K562 (cell line): ENCODE measurements at regions not wholly inside any gene's neighbourhood (a gene's known extent, or its start where the extent isn't known, plus 50 kb on each side); places are given as distances from the start of the nearest gene placed in this dataset.

Experiments used
- ATAC-seq: fragments of 200-7000 bp; cut with Tn5 transposase; 3 replicates; pipeline ENCODE4 v1.9.1; 2020; ENCODE audit warnings: moderate library complexity
- BruUV-seq: library from RNA; stranded (reverse); fragments of 400-500 nt; replicated peaks from 2 replicates; lab custom pipeline; 2021; lab: Mats Ljungman, UMichigan
- CTCF ChIA-PET: fragments of 300-600 bp; formaldehyde crosslinking; extraction: SDS; loops from one replicate; lab custom pipeline; 2021; ENCODE audit warnings: low intra/inter-chr PET ratio; lab: Yijun Ruan, JAX
- POLR2A ChIA-PET: fragments of 300-600, 350-650 bp; sonication (Branson Sonifier 250); formaldehyde crosslinking; extraction: SDS; loops from one replicate; lab custom pipeline; 2021; ENCODE audit warnings: antibody characterized with exemption, inconsistent platforms; lab: Yijun Ruan, JAX
- DNase-seq, 4 experiments: peaks; one replicate each; pipeline versions ENCODE4 v3.0.0 to v3.0.0-alpha.2; 2011 to 2018; ENCODE audit warnings: low spot score in 3 of 4, mixed read lengths in 3 of 4; ENCODE audit errors: extremely low read depth in 1 of 4
- FAIRE-seq: peaks from 2 replicates; lab custom pipeline; 2011; peaks lifted over from hg19 to GRCh38; lab: Jason Lieb, UNC
- H2AFZ ChIP-seq: 2 replicates; pipeline ENCODE4 v1.6.0; 2011; ENCODE audit warnings: low read depth, low read length, control low read depth, inconsistent platforms
- H3K27ac ChIP-seq: fragments of 200-600 bp; 3 replicates; pipeline ENCODE4 v1.8.0; 2011; ENCODE audit warnings: low read depth, mild to moderate bottlenecking, control low read depth, inconsistent platforms, low read length, moderate library complexity, mixed read lengths; ENCODE audit errors: extremely low read depth
- H3K27me3 ChIP-seq, 2 experiments: fragments of 300-600 bp in 1 of 2; 2 replicates in 1 of 2; 3 replicates in 1 of 2; pipeline versions ENCODE4 v1.6.0 to v1.8.0; 2011; ENCODE audit warnings: inconsistent platforms in 2 of 2, low read length in 2 of 2, mild to moderate bottlenecking in 1 of 2, mixed read lengths in 1 of 2, moderate library complexity in 1 of 2; ENCODE audit not compliant: control insufficient read depth in 2 of 2, insufficient read depth in 2 of 2
- H3K36me3 ChIP-seq: fragments of 300-600 bp; 3 replicates; pipeline ENCODE4 v1.8.0; 2011; ENCODE audit warnings: mild to moderate bottlenecking, low read length, inconsistent platforms; ENCODE audit not compliant: control insufficient read depth, insufficient read depth
- H3K4me1 ChIP-seq, 2 experiments: fragments of 200-600 bp in 1 of 2; replicated peaks in 1 of 2; 2 replicates in 1 of 2; 3 replicates in 1 of 2; pipeline versions ENCODE4 v1.5.1 to v1.8.0; 2011; ENCODE audit warnings: inconsistent platforms in 2 of 2, low read length in 2 of 2, mild to moderate bottlenecking in 1 of 2, mixed read lengths in 1 of 2, moderate library complexity in 1 of 2; ENCODE audit not compliant: control insufficient read depth in 2 of 2, insufficient read depth in 2 of 2
- H3K4me2 ChIP-seq: 2 replicates; pipeline ENCODE4 v1.6.1; 2011; ENCODE audit warnings: low read length, control low read depth, inconsistent platforms, mixed read lengths; ENCODE audit not compliant: insufficient read depth
- H3K4me3 ChIP-seq: fragments of 200-600 bp; sonication (generic), shearing (Covaris generic); 2 replicates; pipeline ENCODE4 v1.5.1; 2016; ENCODE audit warnings: control low read depth, inconsistent platforms
- H3K79me2 ChIP-seq: fragments of 200-600 bp; 3 replicates; pipeline ENCODE4 v1.8.0; 2011; ENCODE audit warnings: low read length, inconsistent platforms; ENCODE audit not compliant: control insufficient read depth, insufficient read depth
- H3K9ac ChIP-seq, 2 experiments: 2 replicates each; pipeline versions ENCODE4 v1.6.0 to v1.6.1; 2011; ENCODE audit warnings: low read depth in 2 of 2, low read length in 2 of 2, control low read depth in 1 of 2, inconsistent platforms in 1 of 2, mild to moderate bottlenecking in 1 of 2, mixed read lengths in 1 of 2; ENCODE audit not compliant: insufficient read depth in 1 of 2
- H3K9me1 ChIP-seq: one replicate; pipeline ENCODE4 v1.6.0; 2011; ENCODE audit warnings: inconsistent platforms, mild to moderate bottlenecking, low read length, moderate library complexity; ENCODE audit not compliant: control insufficient read depth, insufficient read depth
- H3K9me3 ChIP-seq: replicated peaks from 2 replicates; pipeline ENCODE4 v1.5.1; 2011; ENCODE audit warnings: low read depth, low read length, inconsistent platforms; ENCODE audit not compliant: control insufficient read depth, insufficient read depth
- H4K20me1 ChIP-seq: replicated peaks from 2 replicates; pipeline ENCODE4 v1.6.1; 2011; ENCODE audit warnings: low read length, inconsistent platforms, mixed read lengths; ENCODE audit not compliant: control insufficient read depth, insufficient read depth
- BRD9 ChIP-seq: fragments of 450-650 bp; IDR thresholded peaks from 2 replicates; pipeline ENCODE4 v1.6.1; 2018; ENCODE audit warnings: low read depth; ENCODE audit not compliant: partially characterized antibody
- FOXK1 ChIP-seq: sonication (generic); formaldehyde crosslinking; IDR thresholded peaks from 2 replicates; pipeline ENCODE4 v1.8.0; 2022; ENCODE audit warnings: missing genetic modification reagents, mild to moderate bottlenecking, borderline replicate concordance
- GATAD2A ChIP-seq: fragments of 450-650 bp; IDR thresholded peaks from 2 replicates; pipeline ENCODE4 v1.6.1; 2017
- LCOR ChIP-seq: sonication (generic); formaldehyde crosslinking; IDR thresholded peaks from 2 replicates; pipeline ENCODE4 v1.8.0; 2022; ENCODE audit warnings: mild to moderate bottlenecking, missing genetic modification reagents
- NBN ChIP-seq: fragments of 450-650 bp; IDR thresholded peaks from 2 replicates; pipeline ENCODE4 v1.6.1; 2016; ENCODE audit warnings: low read depth, mild to moderate bottlenecking
- PML ChIP-seq: IDR thresholded peaks from 2 replicates; pipeline ENCODE4 v1.6.1; 2012; ENCODE audit warnings: low read length, inconsistent platforms
- SIRT6 ChIP-seq: IDR thresholded peaks from one replicate; pipeline ENCODE4 v1.6.1; 2012; ENCODE audit warnings: low read depth, mild to moderate bottlenecking, control low read depth, inconsistent platforms, low read length, moderate library complexity
- SMC3 ChIP-seq: conservative IDR thresholded peaks from 2 replicates; pipeline ENCODE4 v1.6.1; 2011; ENCODE audit warnings: low read depth, low read length, improper control_type of control experiment; ENCODE audit not compliant: insufficient read depth
- TARDBP ChIP-seq: fragments of 450-650 bp; IDR thresholded peaks from 2 replicates; pipeline ENCODE4 v1.6.1; 2016
- ZFP1 ChIP-seq: fragments of 450-650 bp; formaldehyde crosslinking; IDR thresholded peaks from 2 replicates; pipeline ENCODE4 v1.4.0; 2020; ENCODE audit warnings: mild to moderate bottlenecking, mixed read lengths
- ZNF41 ChIP-seq: fragments of 250-450 bp; sonication (Bioruptor Pico); conservative IDR thresholded peaks from 2 replicates; pipeline ENCODE4 v1.4.0; 2020; ENCODE audit warnings: mild to moderate bottlenecking
- whole genome bisulfite sequencing: fragments of 100-300 bp; shearing (Covaris generic); methylation state at CpG from one replicate; pipeline ENCODE4 v1.1.6; 2016; ENCODE audit warnings: low coverage, mixed read lengths; ENCODE audit not compliant: insufficient coverage; ENCODE audit errors: missing lambda C conversion rate; 5-methylcytosine and 5-hydroxymethylcytosine counted together
- in situ Hi-C: fragments of 300-500 bp; cut with MboI; formaldehyde crosslinking; loops from 4 replicates; pipeline ENCODE4 v1.15.0; 2018; ENCODE audit warnings: inconsistent platforms, mixed read lengths
- intact Hi-C: fragments of 100-400 bp; cut with micrococcal nuclease; formaldehyde crosslinking; loops from 2 replicates; pipeline ENCODE4 v1.14.2; 2022
- TF ChIP-seq, protein P1 (sequence below): fragments of 450-650 bp; IDR thresholded peaks from 2 replicates; pipeline ENCODE4 v1.6.1; 2014; ENCODE audit warnings: low read depth, mild to moderate bottlenecking, moderate library complexity, borderline replicate concordance
- TF ChIP-seq, protein P2 (sequence below): fragments of 450-650 bp; IDR thresholded peaks from 2 replicates; pipeline ENCODE4 v1.6.1; 2017; ENCODE audit warnings: antibody characterized with exemption, mild to moderate bottlenecking

DNA sequence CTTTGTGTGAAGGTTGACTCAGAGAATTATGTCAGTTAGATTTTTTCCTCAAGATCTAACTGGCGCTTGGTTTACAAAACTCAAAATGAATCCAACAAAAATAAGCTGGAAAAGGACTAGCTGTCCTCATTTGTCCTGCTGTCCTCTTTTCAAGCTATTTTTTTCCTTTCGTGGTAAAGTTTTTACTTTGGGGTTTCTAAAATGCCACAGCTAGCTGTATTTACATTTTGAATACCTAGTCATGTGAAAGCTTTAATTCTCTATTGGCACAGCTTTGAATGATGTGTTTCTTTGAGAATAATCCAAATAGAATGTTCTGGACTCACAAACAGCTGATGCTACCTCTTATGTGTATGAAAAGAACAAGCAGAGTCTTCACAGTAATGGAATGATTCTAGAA is 673.6 kb upstream of the NR5A2 start (continued):
- no peak for TF ChIP-seq ZNF41 (CRISPR knock-in tag)

DNA sequence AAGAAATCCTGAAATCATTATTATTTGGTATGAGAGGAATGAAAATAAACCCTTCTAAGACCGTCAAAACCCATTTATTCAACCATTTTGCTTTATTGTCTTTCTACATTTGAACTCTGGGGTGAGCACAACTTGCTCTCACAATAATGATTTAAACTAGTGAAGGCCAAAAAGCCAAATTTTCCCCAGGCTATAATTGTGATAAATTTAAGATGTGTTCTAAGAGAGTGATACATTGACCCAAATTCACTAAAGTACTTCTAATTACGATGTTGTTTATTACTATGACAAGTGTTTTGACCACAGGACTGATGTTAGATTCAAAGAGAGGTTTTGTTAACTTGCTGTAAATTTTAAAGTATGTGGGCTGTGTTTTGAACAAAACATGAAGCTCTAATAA is 670.9 kb upstream of the NR5A2 start:
- no TSS peak for BruUV-seq
- H3K4me1 ChIP-seq: no peaks in the 10 kb centered on the region
- H3K4me2 ChIP-seq: no peak overlapping the region
- H3K9me3 ChIP-seq: no peaks in the 10 kb centered on the region; the same call in 1 of the 2 replicates
- H3K9ac ChIP-seq: no peak overlapping the region
- intact Hi-C loops: no loop called here
- no peak for DNase-seq
- no peaks in the 10 kb centered on the region for H3K36me3 ChIP-seq
- H3K4me3 ChIP-seq: no peak overlapping the region
- no peak for FAIRE-seq
- POLR2A ChIA-PET: no interaction called here
- 0% methylated on average over 2 of the region's 2 CpGs for WGBS
- in situ Hi-C loops: no loop called here
- no peak for ATAC-seq
- H4K20me1 ChIP-seq: no peaks in the 10 kb centered on the region
- no peak overlapping the region for H3K27ac ChIP-seq
- no peak overlapping the region for H2AFZ ChIP-seq
- no peaks in the 10 kb centered on the region for H3K9me1 ChIP-seq
- H3K27me3 ChIP-seq: no peaks in the 10 kb centered on the region
- CTCF ChIA-PET: no interaction called here
- no peaks in the 10 kb centered on the region for H3K79me2 ChIP-seq
- TF ChIP-seq TARDBP: no peak
- TF ChIP-seq SIRT6: no peak
- TF ChIP-seq FOXK1 (CRISPR knock-in tag): no peak
- TF ChIP-seq PML: no peak
- no peak for TF ChIP-seq GATAD2A
- TF ChIP-seq LCOR (CRISPR knock-in tag): no peak
- TF ChIP-seq, protein P1, sequence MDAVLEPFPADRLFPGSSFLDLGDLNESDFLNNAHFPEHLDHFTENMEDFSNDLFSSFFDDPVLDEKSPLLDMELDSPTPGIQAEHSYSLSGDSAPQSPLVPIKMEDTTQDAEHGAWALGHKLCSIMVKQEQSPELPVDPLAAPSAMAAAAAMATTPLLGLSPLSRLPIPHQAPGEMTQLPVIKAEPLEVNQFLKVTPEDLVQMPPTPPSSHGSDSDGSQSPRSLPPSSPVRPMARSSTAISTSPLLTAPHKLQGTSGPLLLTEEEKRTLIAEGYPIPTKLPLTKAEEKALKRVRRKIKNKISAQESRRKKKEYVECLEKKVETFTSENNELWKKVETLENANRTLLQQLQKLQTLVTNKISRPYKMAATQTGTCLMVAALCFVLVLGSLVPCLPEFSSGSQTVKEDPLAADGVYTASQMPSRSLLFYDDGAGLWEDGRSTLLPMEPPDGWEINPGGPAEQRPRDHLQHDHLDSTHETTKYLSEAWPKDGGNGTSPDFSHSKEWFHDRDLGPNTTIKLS: no peak
- TF ChIP-seq ZFP1 (CRISPR knock-in tag): no peak
- TF ChIP-seq, protein P2, sequence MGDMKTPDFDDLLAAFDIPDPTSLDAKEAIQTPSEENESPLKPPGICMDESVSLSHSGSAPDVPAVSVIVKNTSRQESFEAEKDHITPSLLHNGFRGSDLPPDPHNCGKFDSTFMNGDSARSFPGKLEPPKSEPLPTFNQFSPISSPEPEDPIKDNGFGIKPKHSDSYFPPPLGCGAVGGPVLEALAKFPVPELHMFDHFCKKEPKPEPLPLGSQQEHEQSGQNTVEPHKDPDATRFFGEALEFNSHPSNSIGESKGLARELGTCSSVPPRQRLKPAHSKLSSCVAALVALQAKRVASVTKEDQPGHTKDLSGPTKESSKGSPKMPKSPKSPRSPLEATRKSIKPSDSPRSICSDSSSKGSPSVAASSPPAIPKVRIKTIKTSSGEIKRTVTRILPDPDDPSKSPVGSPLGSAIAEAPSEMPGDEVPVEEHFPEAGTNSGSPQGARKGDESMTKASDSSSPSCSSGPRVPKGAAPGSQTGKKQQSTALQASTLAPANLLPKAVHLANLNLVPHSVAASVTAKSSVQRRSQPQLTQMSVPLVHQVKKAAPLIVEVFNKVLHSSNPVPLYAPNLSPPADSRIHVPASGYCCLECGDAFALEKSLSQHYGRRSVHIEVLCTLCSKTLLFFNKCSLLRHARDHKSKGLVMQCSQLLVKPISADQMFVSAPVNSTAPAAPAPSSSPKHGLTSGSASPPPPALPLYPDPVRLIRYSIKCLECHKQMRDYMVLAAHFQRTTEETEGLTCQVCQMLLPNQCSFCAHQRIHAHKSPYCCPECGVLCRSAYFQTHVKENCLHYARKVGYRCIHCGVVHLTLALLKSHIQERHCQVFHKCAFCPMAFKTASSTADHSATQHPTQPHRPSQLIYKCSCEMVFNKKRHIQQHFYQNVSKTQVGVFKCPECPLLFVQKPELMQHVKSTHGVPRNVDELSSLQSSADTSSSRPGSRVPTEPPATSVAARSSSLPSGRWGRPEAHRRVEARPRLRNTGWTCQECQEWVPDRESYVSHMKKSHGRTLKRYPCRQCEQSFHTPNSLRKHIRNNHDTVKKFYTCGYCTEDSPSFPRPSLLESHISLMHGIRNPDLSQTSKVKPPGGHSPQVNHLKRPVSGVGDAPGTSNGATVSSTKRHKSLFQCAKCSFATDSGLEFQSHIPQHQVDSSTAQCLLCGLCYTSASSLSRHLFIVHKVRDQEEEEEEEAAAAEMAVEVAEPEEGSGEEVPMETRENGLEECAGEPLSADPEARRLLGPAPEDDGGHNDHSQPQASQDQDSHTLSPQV: no peak
- TF ChIP-seq ZNF41 (CRISPR knock-in tag): no peak
- TF ChIP-seq NBN: no peak
- no peak for TF ChIP-seq BRD9
- no peak for TF ChIP-seq SMC3
